ENCODE measurements at regions not wholly inside any gene's neighbourhood (a gene's known extent, or its start where the extent isn't known, plus 50 kb on each side); places are given as distances from the start of the nearest gene placed in this dataset.
"Not testable (repeated sequence)": the region's sequence is repeated elsewhere in the genome, so short reads cannot be mapped to it uniquely, and the experiment has no call there.

DNA sequence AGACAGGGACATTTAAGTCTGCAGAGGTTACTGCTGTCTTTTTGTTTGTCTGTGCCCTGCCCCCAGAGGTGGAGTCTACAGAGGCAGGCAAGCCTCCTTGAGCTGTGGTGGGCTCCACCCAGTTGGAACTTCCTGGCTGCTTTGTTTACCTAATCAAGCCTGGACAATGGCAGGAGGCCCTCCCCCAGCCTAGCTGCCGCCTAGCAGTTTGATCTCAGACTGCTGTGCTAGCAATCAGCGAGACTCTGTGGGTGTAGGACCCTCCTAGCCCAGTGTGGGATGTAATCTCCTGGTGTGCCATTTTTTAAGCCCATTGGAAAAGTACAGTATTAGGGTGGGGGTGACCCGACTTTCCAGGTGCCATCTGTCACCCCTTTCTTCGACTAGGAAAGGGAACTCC lies 272.6 kb downstream of the CXCL12 start:
- not testable (repeated sequence) for TF ChIP-seq CTCF, POLR2A, EP300 (IDR thresholded peaks at IDR 0.05)

Measured in gastroesophageal sphincter (tissue), 3 donors.